Ishikawa (cell line): ENCODE measurements at regions not wholly inside any gene's neighbourhood (a gene's known extent, or its start where the extent isn't known, plus 50 kb on each side); places are given as distances from the start of the nearest gene placed in this dataset.

ENCODE experiments used
- CEBPB ChIP-seq: IDR thresholded peaks from 2 replicates; pipeline ENCODE4 v1.6.1; 2012
- CREB1 ChIP-seq: IDR thresholded peaks from 2 replicates; pipeline ENCODE4 v1.6.1; 2012; ENCODE audit warnings: low read depth
- EGR1 ChIP-seq: IDR thresholded peaks from 2 replicates; pipeline ENCODE4 v1.6.1; 2012
- EP300 ChIP-seq: IDR thresholded peaks from 2 replicates; pipeline ENCODE4 v1.6.1; 2012; ENCODE audit warnings: borderline replicate concordance
- FOXM1 ChIP-seq: IDR thresholded peaks from 2 replicates; pipeline ENCODE4 v1.6.1; 2012; ENCODE audit warnings: low read depth, borderline replicate concordance
- NFIC ChIP-seq: IDR thresholded peaks from 2 replicates; pipeline ENCODE4 v1.6.1; 2012
- RAD21 ChIP-seq: IDR thresholded peaks from 2 replicates; pipeline ENCODE4 v1.6.1; 2012; ENCODE audit warnings: low read depth
- TAF1 ChIP-seq: IDR thresholded peaks from 2 replicates; pipeline ENCODE4 v1.6.1; 2012; ENCODE audit warnings: low read depth, mild to moderate bottlenecking
- TCF12 ChIP-seq: IDR thresholded peaks from 2 replicates; pipeline ENCODE4 v1.6.1; 2012; ENCODE audit warnings: low read depth
- TEAD4 ChIP-seq: IDR thresholded peaks from 2 replicates; pipeline ENCODE4 v1.6.1; 2012
- YY1 ChIP-seq: IDR thresholded peaks from 2 replicates; pipeline ENCODE4 v1.6.1; 2012; ENCODE audit warnings: low read depth
- ZBTB7A ChIP-seq: IDR thresholded peaks from 2 replicates; pipeline ENCODE4 v1.6.1; 2012; ENCODE audit warnings: low read depth
- TF ChIP-seq, protein P1 (sequence below): IDR thresholded peaks from 2 replicates; pipeline ENCODE4 v1.6.1; 2012
- TF ChIP-seq, protein P2 (sequence below): IDR thresholded peaks from 2 replicates; pipeline ENCODE4 v1.6.1; 2012; ENCODE audit warnings: low read depth, mild to moderate bottlenecking

DNA sequence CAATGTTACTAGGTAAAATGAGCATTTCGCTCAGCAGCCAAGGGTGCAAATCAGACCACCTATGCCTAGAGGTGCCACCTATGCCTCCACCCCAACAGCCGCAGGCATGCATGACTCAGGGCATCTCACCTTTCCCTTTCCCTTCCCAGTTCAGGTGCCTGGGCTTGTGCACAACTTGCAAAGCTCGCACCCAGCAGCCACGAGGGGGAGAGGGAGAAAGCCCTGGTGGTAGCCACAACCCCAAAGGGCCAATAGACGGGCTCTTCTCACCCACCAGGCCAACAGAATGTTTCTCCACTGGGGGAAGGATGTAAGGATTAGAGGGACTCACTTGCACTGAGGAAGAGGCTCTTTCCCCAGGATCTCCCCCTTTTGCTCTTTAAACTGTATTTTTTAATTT lies 462.3 kb upstream of the PCDH15 start:
- TF ChIP-seq CEBPB (no peak), TEAD4 (no peak), TCF12 (no peak), FOXM1 (no peak)
- TF ChIP-seq, protein P1, sequence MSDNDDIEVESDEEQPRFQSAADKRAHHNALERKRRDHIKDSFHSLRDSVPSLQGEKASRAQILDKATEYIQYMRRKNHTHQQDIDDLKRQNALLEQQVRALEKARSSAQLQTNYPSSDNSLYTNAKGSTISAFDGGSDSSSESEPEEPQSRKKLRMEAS, result no peak

DNA sequence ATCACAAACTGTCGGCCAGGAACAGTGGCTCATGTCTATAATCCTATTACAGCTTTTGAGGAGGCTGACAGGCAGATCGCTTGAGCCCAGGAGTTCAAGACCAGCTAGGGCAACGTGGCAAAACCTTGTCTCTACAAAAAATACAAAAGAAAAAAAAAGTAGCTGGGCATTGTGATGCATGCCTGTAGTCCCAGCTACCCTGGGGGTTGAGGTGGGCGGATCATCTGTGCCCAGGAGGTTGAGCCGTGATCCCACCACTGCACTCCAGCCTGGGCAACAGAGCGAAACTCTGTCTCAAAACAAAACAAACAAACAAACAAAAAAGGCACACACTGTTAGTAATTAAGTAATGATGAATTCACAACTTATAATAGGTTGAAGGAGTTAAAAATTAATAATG lies 441.5 kb upstream of the PCDH15 start:
- TF ChIP-seq ZBTB7A (no peak), TCF12 (no peak), TEAD4 (no peak), YY1 (no peak)

DNA sequence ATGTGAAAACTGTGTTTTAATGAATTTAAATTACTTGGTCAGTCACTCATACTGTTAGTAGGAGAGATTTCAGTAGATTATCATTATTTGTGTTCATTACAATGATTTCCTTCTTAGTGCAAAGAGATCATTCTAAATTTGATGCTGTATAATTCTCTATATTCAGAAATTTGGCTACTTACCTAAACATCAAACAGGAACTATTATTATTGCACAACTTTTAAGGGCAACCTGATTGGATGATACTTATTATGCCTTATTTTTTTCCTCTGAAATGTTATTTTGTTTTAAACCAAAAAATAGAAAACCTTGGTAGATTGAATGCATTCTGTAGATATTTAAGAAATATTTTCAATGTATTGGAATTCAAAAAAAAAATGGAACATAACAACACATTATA lies 436.4 kb upstream of the PCDH15 start:
- TF ChIP-seq FOXM1 (no peak), EP300 (no peak), RAD21 (no peak), TCF12 (no peak)
- TF ChIP-seq, protein P1, result no peak
- TF ChIP-seq, protein P2, sequence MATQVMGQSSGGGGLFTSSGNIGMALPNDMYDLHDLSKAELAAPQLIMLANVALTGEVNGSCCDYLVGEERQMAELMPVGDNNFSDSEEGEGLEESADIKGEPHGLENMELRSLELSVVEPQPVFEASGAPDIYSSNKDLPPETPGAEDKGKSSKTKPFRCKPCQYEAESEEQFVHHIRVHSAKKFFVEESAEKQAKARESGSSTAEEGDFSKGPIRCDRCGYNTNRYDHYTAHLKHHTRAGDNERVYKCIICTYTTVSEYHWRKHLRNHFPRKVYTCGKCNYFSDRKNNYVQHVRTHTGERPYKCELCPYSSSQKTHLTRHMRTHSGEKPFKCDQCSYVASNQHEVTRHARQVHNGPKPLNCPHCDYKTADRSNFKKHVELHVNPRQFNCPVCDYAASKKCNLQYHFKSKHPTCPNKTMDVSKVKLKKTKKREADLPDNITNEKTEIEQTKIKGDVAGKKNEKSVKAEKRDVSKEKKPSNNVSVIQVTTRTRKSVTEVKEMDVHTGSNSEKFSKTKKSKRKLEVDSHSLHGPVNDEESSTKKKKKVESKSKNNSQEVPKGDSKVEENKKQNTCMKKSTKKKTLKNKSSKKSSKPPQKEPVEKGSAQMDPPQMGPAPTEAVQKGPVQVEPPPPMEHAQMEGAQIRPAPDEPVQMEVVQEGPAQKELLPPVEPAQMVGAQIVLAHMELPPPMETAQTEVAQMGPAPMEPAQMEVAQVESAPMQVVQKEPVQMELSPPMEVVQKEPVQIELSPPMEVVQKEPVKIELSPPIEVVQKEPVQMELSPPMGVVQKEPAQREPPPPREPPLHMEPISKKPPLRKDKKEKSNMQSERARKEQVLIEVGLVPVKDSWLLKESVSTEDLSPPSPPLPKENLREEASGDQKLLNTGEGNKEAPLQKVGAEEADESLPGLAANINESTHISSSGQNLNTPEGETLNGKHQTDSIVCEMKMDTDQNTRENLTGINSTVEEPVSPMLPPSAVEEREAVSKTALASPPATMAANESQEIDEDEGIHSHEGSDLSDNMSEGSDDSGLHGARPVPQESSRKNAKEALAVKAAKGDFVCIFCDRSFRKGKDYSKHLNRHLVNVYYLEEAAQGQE, result no peak

DNA sequence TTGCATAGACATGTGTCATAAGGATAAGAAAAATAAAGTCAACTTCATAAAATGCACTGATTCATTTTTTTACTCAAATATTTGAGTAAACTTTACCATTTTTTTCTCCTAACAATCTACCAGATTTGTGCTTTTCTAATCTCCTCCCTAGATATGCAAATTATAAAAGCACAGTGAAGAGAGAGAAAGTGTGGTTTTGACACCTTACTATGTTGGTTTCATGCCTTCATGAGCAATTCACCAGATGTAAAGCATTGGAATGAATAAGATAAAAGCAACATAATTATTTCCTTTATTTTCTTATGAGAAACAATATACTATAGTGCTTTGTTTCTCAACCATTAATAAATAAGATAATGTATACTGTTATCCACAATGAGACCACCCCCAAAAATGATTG lies 432.5 kb upstream of the PCDH15 start:
- TF ChIP-seq NFIC, result no peak
- TF ChIP-seq CEBPB, result no peak
- no peak for TF ChIP-seq CREB1

DNA sequence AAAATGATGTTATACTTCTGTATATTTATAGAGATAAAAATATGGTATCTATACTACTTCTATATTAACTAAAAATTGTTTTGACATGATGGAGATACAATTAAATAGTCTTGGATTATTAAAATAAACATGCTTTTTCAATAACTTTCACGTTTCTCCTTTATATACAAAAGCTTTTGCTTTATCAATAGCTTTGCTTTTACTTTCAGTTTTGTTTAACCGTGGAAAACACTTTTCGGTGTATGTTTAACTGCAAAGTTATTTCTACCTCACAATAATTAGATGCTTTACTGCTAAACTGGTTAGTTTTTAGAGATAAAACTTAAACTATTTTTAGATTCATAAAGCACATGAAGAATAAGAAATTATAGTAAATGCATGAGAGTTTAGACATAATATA lies 432.1 kb upstream of the PCDH15 start:
- no peak for TF ChIP-seq TEAD4

DNA sequence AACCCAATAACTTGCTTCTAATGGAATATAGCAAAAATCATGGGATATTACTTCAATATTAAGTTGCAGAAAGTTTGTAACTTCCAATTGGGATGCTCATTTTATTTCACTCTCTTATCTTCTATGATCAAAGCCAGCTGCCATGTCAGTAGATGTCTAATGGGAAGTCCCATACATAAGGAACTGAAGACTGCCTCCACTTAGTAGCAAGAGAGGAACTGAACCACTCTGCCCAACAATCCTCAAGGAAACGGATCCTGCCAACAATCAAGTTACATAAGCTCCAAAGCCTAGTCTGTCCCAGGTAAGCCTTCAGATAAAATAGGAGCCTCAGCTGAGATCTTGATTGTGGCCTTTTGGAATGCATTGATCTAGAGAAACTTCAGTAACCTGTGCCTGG lies 431.5 kb upstream of the PCDH15 start:
- TF ChIP-seq EGR1, result no peak
- TF ChIP-seq, protein P2, result no peak
- TF ChIP-seq CREB1, result no peak
- TF ChIP-seq NFIC, result no peak
- TF ChIP-seq TAF1, result no peak
- no peak for TF ChIP-seq CEBPB
- TF ChIP-seq TCF12, result no peak
- no peak for TF ChIP-seq FOXM1

DNA sequence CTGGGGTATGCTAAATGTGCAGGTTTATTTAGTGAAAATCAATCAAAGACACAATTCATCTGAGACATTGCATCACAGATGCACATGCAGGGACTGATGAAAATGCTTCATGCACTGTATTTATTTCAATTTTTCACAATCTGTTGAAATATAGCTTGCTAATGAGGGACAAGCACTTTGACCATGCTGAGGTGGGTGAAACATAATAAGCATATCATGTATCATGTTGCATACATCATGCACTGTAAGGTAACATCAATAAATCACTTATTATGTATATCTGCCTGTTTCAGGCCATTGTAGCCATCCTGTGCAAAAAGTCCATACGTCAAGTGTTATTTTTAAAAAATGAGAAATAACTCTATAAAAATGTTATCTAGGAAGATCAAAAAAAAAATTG lies 426.9 kb upstream of the PCDH15 start:
- TF ChIP-seq, protein P2, result no peak
